ENCODE measurements at regions not wholly inside any gene's neighbourhood (a gene's known extent, or its start where the extent isn't known, plus 50 kb on each side); places are given as distances from the start of the nearest gene placed in this dataset.

- TF ChIP-seq CTCF (IDR thresholded peaks at IDR 0.05): no peak
- TF ChIP-seq POLR2A (IDR thresholded peaks at IDR 0.05): no peak
- DNase-seq: no peak
- no peak overlapping the region for H3K27ac ChIP-seq
- H3K4me1 ChIP-seq: no peaks in the 10 kb centered on the region
- no peaks in the 10 kb centered on the region for H3K36me3 ChIP-seq (ENCODE audit: low read depth, missing control alignments)
- H3K4me3 ChIP-seq: no peak overlapping the region
- intact Hi-C loops (cut with DNase I; ENCODE audit: low total_unique reads): no loop called here
- H3K9me3 ChIP-seq: no peaks in the 10 kb centered on the region
- no peaks in the 10 kb centered on the region for H3K27me3 ChIP-seq
Observed at GRCh38 chr5:124080256-124080655, 568.3 kb downstream of the CSNK1G3 start.

GRCh38 chr5:124079062-124079461 is 567.1 kb downstream of the CSNK1G3 start:
- intact Hi-C loops (cut with DNase I; ENCODE audit: low total_unique reads): no loop called here
- Histone ChIP-seq H3K36me3 (ENCODE audit: low read depth, missing control alignments) (no peaks in the 10 kb centered on the region), H3K27me3 (no peaks in the 10 kb centered on the region), H3K27ac (no peak overlapping the region), H3K4me3 (no peak overlapping the region), H3K9me3 (no peaks in the 10 kb centered on the region), H3K4me1 (no peaks in the 10 kb centered on the region)
- no peak for DNase-seq
- TF ChIP-seq CTCF (IDR thresholded peaks at IDR 0.05) (no peak), POLR2A (IDR thresholded peaks at IDR 0.05) (no peak)

- Histone ChIP-seq H3K9me3 (no peaks in the 10 kb centered on the region), H3K27me3 (no peaks in the 10 kb centered on the region), H3K36me3 (ENCODE audit: low read depth, missing control alignments) (no peaks in the 10 kb centered on the region), H3K4me3 (no peak overlapping the region), H3K27ac (no peak overlapping the region), H3K4me1 (no peaks in the 10 kb centered on the region)
- TF ChIP-seq POLR2A (IDR thresholded peaks at IDR 0.05): no peak
- no peak for TF ChIP-seq CTCF (IDR thresholded peaks at IDR 0.05)
- intact Hi-C loops (cut with DNase I; ENCODE audit: low total_unique reads): no loop called here
- DNase-seq: no peak
Observed at GRCh38 chr5:124074500-124074899, 562.5 kb downstream of the CSNK1G3 start.

GRCh38 chr5:124072570-124072969 is 560.6 kb downstream of the CSNK1G3 start:
- Histone ChIP-seq H3K36me3 (ENCODE audit: low read depth, missing control alignments) (no peaks in the 10 kb centered on the region), H3K4me3 (no peak overlapping the region), H3K27me3 (no peaks in the 10 kb centered on the region), H3K27ac (no peak overlapping the region), H3K4me1 (no peaks in the 10 kb centered on the region), H3K9me3 (no peaks in the 10 kb centered on the region)
- no peak for DNase-seq
- intact Hi-C loops (cut with DNase I; ENCODE audit: low total_unique reads): no loop called here
- no peak for TF ChIP-seq POLR2A (IDR thresholded peaks at IDR 0.05)
- no peak for TF ChIP-seq CTCF (IDR thresholded peaks at IDR 0.05)

GRCh38 chr5:124071039-124071438 is 559.1 kb downstream of the CSNK1G3 start:
- no peaks in the 10 kb centered on the region for H3K36me3 ChIP-seq (ENCODE audit: low read depth, missing control alignments)
- H3K4me1 ChIP-seq: no peaks in the 10 kb centered on the region
- H3K9me3 ChIP-seq: no peaks in the 10 kb centered on the region
- no peak for TF ChIP-seq CTCF (IDR thresholded peaks at IDR 0.05)
- no peak for TF ChIP-seq POLR2A (IDR thresholded peaks at IDR 0.05)
- intact Hi-C loops (cut with DNase I; ENCODE audit: low total_unique reads): no loop called here
- DNase-seq: no peak
- WGBS, 2 donors: 56 to 58% methylated on average over 4 of the region's 4 CpGs
- H3K4me3 ChIP-seq: no peak overlapping the region
- no peak overlapping the region for H3K27ac ChIP-seq
- no peaks in the 10 kb centered on the region for H3K27me3 ChIP-seq
